Right ventricle myocardium inferior (tissue), 1 donor: ENCODE measurements at regions not wholly inside any gene's neighbourhood (a gene's known extent, or its start where the extent isn't known, plus 50 kb on each side); places are given as distances from the start of the nearest gene placed in this dataset.

Experiments used
- ATAC-seq: fragments of 200-7000 bp; cut with Tn5 transposase; one replicate; pipeline ENCODE4 v1.9.1; 2020; ENCODE audit warnings: mild to moderate bottlenecking, moderate library complexity
- DNase-seq: peaks from one replicate; pipeline ENCODE4 v3.0.0; 2021; ENCODE audit errors: missing footprints
- intact Hi-C: fragments of 100-400 bp; cut with DNase I; formaldehyde crosslinking; loops from one replicate; pipeline ENCODE4 v1.11.0; 2022
- donor health status: DM: no; HTN: yes; CAD: no; lungs with severe emphysema.

DNA sequence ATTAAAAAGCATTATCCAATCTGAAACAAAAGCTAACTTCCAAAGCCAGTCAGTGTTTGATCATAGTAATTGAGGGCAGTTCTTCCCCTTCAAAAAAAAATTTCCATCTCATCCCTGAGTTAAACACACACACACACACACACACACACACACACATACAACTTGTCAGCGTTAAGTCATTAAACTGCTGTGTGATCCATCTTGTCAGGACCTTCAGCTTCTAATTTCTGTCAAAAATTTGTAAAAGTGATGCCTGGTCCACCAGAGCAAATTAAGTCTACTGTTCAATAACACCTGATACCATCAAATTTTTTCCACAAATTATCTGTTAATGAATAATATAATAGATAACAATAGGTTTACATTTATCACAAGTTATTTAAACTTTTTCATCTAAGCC is 198.7 kb downstream of the GPX5 start:
- intact Hi-C loops = no loop called here
- no peak for ATAC-seq
- no peak for DNase-seq

DNA sequence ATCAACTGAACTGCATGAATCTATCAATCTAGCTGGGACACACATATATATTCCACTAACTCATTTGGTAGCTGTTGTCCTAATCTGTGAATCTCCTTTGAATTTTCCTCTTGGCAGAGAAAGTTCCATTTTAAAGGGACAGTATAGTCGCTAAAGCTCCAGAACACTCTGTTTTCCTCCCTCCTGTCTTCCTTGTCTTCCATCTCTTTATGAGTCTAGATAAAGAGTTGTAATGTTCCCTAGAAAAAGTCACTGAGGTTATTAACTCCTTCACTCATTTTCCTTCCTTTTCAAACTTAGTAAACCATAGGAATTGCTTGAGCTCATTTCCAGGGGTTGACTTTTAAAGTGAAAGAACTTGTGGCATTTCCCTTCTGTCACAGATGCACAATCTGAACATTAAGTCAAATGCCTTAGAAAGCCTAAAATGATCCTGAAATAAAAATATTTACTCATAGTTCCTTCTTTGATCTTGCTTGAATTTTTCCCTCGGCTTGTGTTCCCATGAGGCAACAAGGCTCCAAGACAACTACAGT is 198.4 kb downstream of the TRIM27 start:
- intact Hi-C loops = no loop called here
- DNase-seq (no peak), ATAC-seq (no peak)

DNA sequence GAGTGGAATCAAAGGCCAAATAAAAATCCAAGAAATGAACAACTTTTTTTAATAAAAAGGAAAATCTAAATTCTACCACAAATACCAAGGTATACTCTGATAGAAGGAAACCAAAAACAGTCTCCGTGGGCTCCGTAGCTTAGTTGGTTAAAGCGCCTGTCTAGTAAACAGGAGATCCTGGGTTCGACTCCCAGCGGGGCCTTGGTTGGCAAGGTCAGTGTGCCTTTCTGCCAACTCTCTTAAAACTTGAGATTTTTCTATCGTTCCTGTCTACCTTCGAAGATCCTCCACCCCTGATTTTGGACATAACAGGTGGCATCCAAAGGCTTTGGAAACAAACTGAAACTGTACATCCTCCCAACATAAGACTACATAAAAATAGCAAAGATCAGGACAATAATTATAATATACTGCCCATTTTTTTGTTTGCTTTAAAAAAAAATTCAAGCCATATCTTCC is 197.9 kb downstream of the TRIM27 start:
- ATAC-seq = no peak
- intact Hi-C loops = no loop called here
- DNase-seq = no peak

DNA sequence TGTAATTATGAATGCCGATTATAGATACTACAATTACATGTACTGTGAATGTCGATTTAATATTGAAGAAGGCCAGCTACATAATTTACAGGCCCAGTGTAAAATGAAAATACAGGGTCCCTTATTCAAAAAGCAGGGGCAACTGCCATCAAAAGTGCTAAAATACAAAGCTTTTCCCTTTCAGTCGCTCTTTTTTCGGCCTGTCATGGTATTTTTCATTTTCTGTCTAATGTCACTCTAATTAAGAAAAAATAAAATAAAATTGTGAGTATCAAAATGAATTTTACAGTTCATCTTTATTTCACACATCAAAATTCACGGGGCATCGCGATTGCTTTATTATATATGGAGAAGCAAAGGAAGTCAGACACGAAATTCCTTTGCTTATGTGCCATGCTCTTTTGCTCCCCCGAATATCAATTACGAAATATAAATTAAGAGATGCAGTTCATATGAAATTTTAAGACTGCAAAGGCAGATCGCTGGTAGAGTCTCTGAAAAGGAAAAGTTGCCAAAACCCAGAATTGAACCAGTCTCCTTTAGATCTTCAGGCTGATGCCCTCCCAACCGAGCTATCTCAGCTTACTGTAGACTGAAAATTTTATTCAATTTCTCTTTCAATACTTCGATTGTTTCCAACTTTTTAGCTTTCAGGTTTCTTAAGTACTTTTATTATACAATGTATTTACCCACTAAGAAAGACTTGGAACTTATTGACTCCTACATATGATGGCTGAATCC is 197.0 kb downstream of the TRIM27 start:
- no peak for DNase-seq
- intact Hi-C loops = no loop called here
- ATAC-seq = no peak

- no peak for DNase-seq
- no peak for ATAC-seq
- intact Hi-C loops = no loop called here
These were observed 196.1 kb downstream of the TRIM27 start for GRCh38 chr6:28727559-28728211.

GRCh38 chr6:28729501-28730402 is 194.0 kb downstream of the TRIM27 start:
- no peak for ATAC-seq
- DNase-seq = no peak
- intact Hi-C loops = no loop called here

DNA sequence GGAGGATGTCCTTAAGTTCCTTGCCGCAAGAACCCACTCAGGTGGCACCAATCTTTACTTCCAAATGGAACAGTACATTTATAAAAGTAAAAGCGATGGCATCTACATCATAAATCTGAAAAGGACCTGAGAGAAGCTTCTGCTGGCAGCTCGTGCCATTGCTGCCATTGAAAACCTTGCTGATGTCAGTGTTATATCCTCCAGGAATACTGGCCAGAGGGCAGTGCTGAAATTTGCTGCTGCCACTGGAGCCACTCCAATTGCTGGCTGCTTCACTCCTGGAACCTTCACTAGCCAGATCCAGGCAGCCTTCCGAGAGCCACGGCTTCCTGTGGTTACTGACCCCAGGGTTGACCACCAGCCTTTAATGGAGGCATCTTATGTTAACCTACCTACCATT is 191.7 kb downstream of the TRIM27 start:
- intact Hi-C loops = no loop called here
- no peak for ATAC-seq
- no peak for DNase-seq

DNA sequence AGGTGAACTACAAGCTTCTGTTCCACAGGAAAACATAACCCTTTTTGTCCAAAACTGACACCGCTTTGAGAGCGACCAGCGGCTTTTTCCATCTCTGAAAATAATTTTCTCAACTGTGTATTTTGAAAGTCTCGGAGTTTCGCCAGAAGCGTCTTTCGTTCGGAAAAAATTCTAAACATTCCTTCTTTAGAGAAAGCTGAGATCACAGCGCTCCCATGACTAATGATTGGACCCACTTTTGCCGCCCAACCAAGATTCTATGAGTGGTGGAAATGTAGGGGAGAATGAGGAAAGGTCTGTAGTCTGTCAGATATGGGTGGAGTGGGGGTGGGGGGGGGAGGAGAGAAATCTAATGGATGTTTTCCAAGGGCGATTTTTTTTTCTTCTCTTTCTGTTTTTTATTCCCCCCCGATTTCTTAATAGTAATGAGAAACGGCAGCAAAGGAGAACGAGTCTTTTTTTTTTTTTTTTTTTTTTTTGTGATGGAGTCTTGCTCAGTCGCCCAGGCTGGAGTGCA is 189.3 kb downstream of the TRIM27 start:
- DNase-seq = no peak
- intact Hi-C loops = no loop called here
- no peak for ATAC-seq

DNA sequence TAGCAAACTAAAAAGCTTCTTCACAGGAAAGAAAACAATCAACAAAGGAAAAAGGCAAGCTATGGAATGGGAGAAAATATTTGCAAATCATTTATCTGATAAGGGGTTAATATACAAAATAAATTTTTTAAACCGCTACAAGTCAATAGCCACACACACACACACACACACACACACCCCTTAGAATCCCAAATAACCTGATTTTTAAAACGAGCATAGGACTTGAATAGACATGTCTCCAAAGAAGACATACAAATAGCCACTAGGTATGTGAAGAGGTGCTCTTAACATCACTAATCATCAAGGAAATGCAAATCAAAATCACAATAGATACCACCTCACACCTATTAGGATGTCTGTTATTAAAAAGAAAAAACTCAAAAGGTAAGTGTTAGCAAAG is 187.7 kb downstream of the TRIM27 start:
- ATAC-seq (no peak), DNase-seq (no peak)
- intact Hi-C loops = no loop called here

- DNase-seq (no peak), ATAC-seq (no peak)
- intact Hi-C loops = no loop called here
These were observed 185.9 kb downstream of the TRIM27 start for GRCh38 chr6:28737750-28738395.

DNA sequence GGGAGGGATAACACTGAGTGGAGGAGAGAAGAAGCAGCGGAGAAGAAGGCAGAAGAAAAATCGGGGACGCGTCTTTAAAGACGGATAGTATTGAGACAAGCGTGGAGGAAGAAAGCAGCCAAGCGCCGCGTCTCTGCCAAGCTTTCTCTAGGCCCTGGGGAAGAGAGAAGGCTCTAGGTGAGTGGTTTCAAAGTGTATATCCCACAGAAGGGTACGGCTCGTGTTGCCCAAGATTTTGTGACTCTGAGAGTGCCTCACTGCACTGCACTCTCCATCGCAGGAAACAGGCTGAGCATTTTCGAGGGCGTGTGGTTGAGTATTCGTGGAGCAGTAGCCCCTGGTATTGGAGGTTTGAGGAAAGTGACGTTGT is 185.4 kb downstream of the TRIM27 start:
- intact Hi-C loops = no loop called here
- ATAC-seq (no peak), DNase-seq (no peak)

DNA sequence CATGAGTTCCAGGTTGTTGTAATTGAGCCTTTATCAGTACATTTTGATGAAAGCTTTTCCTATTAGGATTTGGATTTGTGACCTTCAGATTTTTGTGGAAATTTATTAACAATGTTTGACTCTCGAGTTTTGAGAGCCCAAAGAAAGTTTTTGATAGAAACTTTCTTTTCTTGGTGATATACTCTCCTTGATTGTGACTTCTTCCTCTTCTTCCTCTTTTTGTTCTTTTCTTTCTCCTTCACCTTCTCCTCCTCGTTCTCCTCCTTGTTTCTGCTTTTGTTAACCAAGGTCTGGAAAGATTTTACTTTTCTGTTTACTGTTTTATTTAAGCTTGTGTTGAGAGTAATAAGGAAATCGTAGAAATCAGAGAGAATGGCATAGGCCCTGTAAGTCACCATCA is 182.4 kb downstream of the TRIM27 start:
- ATAC-seq = no peak
- intact Hi-C loops = no loop called here
- DNase-seq = no peak

DNA sequence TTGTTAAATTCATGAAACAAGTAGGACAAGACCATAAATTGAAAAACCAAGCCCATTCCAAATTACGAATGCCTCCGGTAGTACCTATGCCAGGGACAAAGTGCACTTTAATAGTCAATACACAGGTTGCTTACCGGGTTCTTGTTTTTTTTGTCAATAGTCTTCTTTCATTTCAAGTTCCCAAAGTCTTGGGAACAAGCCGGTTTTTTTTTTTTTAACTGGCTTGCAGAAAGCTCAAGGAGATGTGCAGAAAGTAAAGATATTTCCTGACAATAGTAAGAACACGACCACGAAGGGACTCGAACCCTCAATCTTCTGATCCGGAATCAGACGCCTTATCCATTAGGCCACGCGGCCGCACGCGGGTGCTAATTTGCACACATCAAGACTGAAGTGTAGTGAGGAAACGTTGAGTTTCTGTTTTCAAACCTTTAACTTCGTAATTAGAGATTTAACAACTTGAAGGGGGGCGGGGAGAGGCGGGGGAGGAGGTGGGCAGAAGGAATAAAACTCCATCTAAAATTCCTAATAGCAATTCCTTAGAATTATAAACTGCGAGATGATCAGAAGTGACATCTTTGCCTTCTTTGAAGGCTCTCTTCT is 181.0 kb downstream of the TRIM27 start:
- no peak for ATAC-seq
- no peak for DNase-seq
- intact Hi-C loops = no loop called here

DNA sequence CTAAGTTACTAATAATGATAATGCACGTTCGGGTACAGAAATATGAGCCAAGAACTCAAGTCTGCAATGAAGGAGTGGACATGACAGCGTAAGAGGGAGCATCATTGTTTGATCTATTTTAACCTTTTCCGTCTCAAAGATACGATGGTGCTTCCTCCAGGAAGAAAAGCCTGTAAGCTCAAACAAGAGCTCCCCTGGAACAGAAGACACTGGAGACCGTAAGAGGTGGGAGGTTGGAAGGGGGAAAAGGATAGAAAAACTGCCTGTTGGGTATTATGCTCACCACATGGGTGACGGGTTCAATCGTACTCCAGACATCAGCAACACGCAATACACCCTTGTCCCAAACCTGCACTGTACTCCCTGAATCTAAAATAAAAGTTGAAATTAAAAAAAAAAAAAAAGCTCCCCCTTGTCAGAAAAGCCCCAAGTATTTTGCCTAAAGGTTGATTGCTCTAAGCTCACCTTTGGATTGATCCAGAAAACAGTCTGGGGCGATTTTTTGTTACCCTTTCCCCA is 180.5 kb downstream of the TRIM27 start:
- ATAC-seq = no peak
- intact Hi-C loops = no loop called here
- DNase-seq = no peak

- intact Hi-C loops = no loop called here
- DNase-seq (no peak), ATAC-seq (no peak)
These were observed 176.6 kb downstream of the TRIM27 start for GRCh38 chr6:28747083-28747630.

DNA sequence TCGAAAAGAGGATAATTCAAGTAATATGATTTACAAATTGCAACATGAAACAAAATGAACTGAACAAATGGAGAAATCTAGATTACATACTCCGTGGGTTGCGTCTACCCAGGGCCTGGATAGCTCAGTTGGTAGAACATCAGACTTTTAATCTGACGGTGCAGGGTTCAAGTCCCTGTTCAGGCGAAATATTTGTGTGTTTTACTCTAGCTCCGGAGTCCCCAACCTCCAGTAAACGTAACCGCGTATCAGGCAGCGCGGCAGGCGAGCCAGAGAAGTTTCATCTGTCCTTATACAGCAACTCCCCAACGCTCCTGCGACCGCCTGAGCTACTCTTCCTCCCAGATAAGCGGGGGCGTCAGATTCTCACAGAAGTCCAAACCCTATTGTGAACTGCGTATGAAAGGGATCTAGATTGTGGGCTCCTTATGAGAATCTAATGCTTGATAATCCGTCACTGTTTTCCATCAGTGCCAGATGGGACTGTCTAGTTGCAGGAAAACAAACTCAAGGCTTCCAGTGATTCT is 176.1 kb downstream of the TRIM27 start:
- DNase-seq = no peak
- intact Hi-C loops = no loop called here
- no peak for ATAC-seq

DNA sequence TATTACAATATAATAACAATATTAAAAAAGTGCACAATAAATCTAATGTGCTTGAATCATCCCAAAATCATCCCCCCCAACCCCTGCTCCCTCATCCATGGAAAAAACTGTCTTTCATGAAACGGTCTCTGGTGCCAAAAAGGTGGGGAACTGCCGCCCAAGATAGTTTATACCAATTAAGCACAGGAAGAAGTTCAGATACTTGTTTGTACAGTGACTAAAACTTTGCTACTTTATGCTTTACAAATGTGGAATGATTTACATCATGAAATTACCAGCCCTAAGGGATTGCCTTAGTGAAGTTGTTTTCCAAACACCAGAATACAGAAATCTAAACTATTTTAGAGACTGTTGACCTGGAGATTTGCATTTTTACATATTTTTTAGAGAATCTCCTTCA is 175.6 kb downstream of the TRIM27 start:
- ATAC-seq (no peak), DNase-seq (no peak)
- intact Hi-C loops = no loop called here
